ENCODE measurements at regions not wholly inside any gene's neighbourhood (a gene's known extent, or its start where the extent isn't known, plus 50 kb on each side); places are given as distances from the start of the nearest gene placed in this dataset.

GRCh38 chr6:102895683-102896082, 1502.2 kb downstream of the GRIK2 start:
- Mint-ChIP-seq H3K4me3 (no peak overlapping the region), H3K4me1 (peaks cover 2% of the 10 kb centered on the region), H3K27ac (no peak overlapping the region), H3K9me3 (peaks cover 8% of the 10 kb centered on the region), H3K27me3 (ENCODE audit: low read depth) (peaks cover 10% of the 10 kb centered on the region), H3K36me3 (no peaks in the 10 kb centered on the region)
- DNase-seq (ENCODE audit: low spot score in 2 of 2, unreplicated experiment in 2 of 2) = no peak
- TF ChIP-seq CTCF (IDR thresholded peaks at IDR 0.05; ENCODE audit: unreplicated experiment) = no peak

- TF ChIP-seq CTCF (IDR thresholded peaks at IDR 0.05; ENCODE audit: unreplicated experiment) = no peak
- Mint-ChIP-seq H3K9me3 (no peaks in the 10 kb centered on the region), H3K4me1 (no peaks in the 10 kb centered on the region), H3K36me3 (no peaks in the 10 kb centered on the region), H3K4me3 (no peak overlapping the region), H3K27ac (no peak overlapping the region), H3K27me3 (ENCODE audit: low read depth) (peaks cover 12% of the 10 kb centered on the region)
- no peak for DNase-seq (ENCODE audit: low spot score in 2 of 2, unreplicated experiment in 2 of 2)
Observed at GRCh38 chr6:102885165-102885564, 1491.7 kb downstream of the GRIK2 start.

- TF ChIP-seq CTCF (IDR thresholded peaks at IDR 0.05; ENCODE audit: unreplicated experiment) = no peak
- no peak overlapping the region for H3K4me3 Mint-ChIP-seq
Observed at GRCh38 chr6:102853249-102853955, 1459.9 kb downstream of the GRIK2 start.

GRCh38 chr6:102848796-102849195, 1455.3 kb downstream of the GRIK2 start:
- Mint-ChIP-seq H3K4me3 (no peak overlapping the region), H3K36me3 (no peaks in the 10 kb centered on the region), H3K4me1 (peaks cover 12% of the 10 kb centered on the region), H3K27ac (no peak overlapping the region), H3K9me3 (no peaks in the 10 kb centered on the region), H3K27me3 (ENCODE audit: low read depth) (no peaks in the 10 kb centered on the region)
- DNase-seq (ENCODE audit: low spot score in 2 of 2, unreplicated experiment in 2 of 2) = no peak
- TF ChIP-seq CTCF (IDR thresholded peaks at IDR 0.05; ENCODE audit: unreplicated experiment) = no peak

More at GRCh38 chr6:102853249-102853955, 1459.9 kb downstream of the GRIK2 start:
- H3K9me3 Mint-ChIP-seq = no peaks in the 10 kb centered on the region
- no peak for DNase-seq (ENCODE audit: low spot score in 2 of 2, unreplicated experiment in 2 of 2)
- peaks cover 18% of the 10 kb centered on the region for H3K4me1 Mint-ChIP-seq
- H3K27ac Mint-ChIP-seq = no peak overlapping the region
- no peaks in the 10 kb centered on the region for H3K27me3 Mint-ChIP-seq (ENCODE audit: low read depth)
- H3K36me3 Mint-ChIP-seq = no peaks in the 10 kb centered on the region

GRCh38 chr6:102848210-102848609, 1454.7 kb downstream of the GRIK2 start:
- Mint-ChIP-seq H3K36me3 (no peaks in the 10 kb centered on the region), H3K4me3 (no peak overlapping the region), H3K27ac (no peak overlapping the region), H3K27me3 (ENCODE audit: low read depth) (no peaks in the 10 kb centered on the region), H3K9me3 (no peaks in the 10 kb centered on the region), H3K4me1 (peaks cover 7% of the 10 kb centered on the region)
- TF ChIP-seq CTCF (IDR thresholded peaks at IDR 0.05; ENCODE audit: unreplicated experiment) = no peak
- no peak for DNase-seq (ENCODE audit: low spot score in 2 of 2, unreplicated experiment in 2 of 2)
